Mesodermal cell (in vitro differentiated cells): ENCODE measurements at regions not wholly inside any gene's neighbourhood (a gene's known extent, or its start where the extent isn't known, plus 50 kb on each side); places are given as distances from the start of the nearest gene placed in this dataset.

Experiments
- H3K27ac ChIP-seq: 2 replicates; pipeline ENCODE4 v1.7.0; 2013; ENCODE audit warnings: mild to moderate bottlenecking, low read depth, low read length, moderate library complexity; ENCODE audit not compliant: severe bottlenecking
- H3K36me3 ChIP-seq: 2 replicates; pipeline ENCODE4 v1.7.1; 2013; ENCODE audit warnings: mild to moderate bottlenecking, low read length, moderate library complexity; ENCODE audit not compliant: control insufficient read depth, insufficient read depth
- H3K4me1 ChIP-seq: one replicate; pipeline ENCODE4 v1.7.1; 2013; ENCODE audit warnings: mild to moderate bottlenecking, low read length; ENCODE audit not compliant: insufficient read depth, control insufficient read depth, poor library complexity, severe bottlenecking
- H3K4me3 ChIP-seq: 2 replicates; pipeline ENCODE4 v1.7.0; 2013; ENCODE audit warnings: low read length, control low read depth, mild to moderate bottlenecking; ENCODE audit not compliant: insufficient read depth, poor library complexity, severe bottlenecking; ENCODE audit errors: extremely low read depth
- H3K9me3 ChIP-seq: 2 replicates; pipeline ENCODE4 v1.7.1; 2013; ENCODE audit warnings: mild to moderate bottlenecking, low read length, moderate library complexity; ENCODE audit not compliant: control insufficient read depth
- WGBS, 2 experiments: methylation state at CpG; one replicate each; pipeline ENCODE4 v1.1.5; 2013; ENCODE audit warnings: missing lambda C conversion rate in 2 of 2; ENCODE audit not compliant: insufficient coverage in 2 of 2; 5-methylcytosine and 5-hydroxymethylcytosine counted together

DNA sequence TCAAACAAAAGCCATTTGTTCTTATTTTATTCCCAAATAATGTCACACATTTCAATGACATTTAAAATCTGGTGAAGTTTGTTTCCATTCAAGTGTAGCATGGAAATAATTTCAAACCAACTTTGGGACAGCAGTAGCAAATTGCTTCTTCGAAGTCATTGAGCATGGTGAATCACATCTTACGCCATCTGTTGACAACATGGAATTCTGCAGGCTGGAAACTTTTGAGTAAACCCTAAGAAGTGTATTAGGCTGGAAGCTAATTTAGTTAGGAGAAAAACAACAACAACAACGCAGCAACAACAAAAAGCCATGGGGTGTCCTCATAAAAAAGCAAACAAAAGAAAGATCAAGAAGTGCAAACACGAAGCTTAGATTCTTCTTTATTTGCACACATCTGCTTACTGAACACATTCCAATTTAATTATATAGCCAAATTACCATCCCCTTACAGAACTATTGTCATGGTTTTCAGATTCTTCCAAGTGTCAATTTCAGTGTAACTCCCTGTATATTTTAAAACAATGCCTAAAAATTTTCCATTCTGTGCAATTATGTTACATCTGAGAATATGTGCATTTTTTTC lies 659.0 kb upstream of the CDH7 start:
- Histone ChIP-seq H3K4me1 (no peaks in the 10 kb centered on the region), H3K4me3 (no peak overlapping the region), H3K27ac (no peak overlapping the region), H3K9me3 (no peaks in the 10 kb centered on the region), H3K36me3 (no peaks in the 10 kb centered on the region)
- 13 to 15% methylated on average over 1 to 3 of the region's 4 CpGs for WGBS, 2 experiments

GRCh38 chr18:65082907-65083306 lies 667.9 kb upstream of the CDH7 start:
- no peaks in the 10 kb centered on the region for H3K4me1 ChIP-seq
- H3K27ac ChIP-seq = no peak overlapping the region
- H3K4me3 ChIP-seq = no peak overlapping the region
- H3K36me3 ChIP-seq = no peaks in the 10 kb centered on the region
- no peaks in the 10 kb centered on the region for H3K9me3 ChIP-seq
- 83 to 86% methylated on average over 4 of the region's 5 CpGs for WGBS, 2 experiments

- H3K36me3 ChIP-seq = no peaks in the 10 kb centered on the region
- H3K9me3 ChIP-seq = no peaks in the 10 kb centered on the region
- H3K27ac ChIP-seq = no peak overlapping the region
- WGBS, 2 experiments = 100% methylated on average over 1 of the region's 3 CpGs; no CpG with 5 or more reads in 1 of the 2 experiments
- no peak overlapping the region for H3K4me3 ChIP-seq
- no peaks in the 10 kb centered on the region for H3K4me1 ChIP-seq
Measured at GRCh38 chr18:65081786-65082185, 669.0 kb upstream of the CDH7 start.

DNA sequence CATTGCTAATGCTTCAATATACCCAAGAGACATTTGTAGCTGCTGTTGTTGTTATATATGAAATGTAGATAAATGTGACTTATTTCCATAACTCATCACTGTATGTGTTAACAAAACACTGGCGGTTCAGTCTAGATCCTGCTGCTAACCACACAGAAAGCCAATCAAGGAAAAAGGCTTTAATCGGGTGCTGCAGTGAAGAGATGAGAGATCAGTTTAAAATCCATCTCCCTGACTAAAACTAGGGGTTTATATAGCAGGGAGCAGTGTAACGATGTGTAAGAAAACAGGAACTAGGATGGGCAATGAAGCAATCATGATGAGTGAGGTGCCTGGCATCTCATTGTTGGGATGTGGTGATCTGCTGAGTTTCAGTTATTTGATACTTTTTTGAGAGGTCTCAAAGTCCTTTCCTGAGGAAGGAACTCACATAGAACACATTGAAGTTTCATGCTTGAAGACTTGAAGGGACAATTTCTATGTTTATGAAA lies 677.7 kb upstream of the CDH7 start:
- H3K9me3 ChIP-seq = peaks cover 9% of the 10 kb centered on the region
- 86 to 100% methylated on average over 1 to 2 of the region's 3 CpGs for whole genome bisulfite sequencing, 2 experiments
- no peaks in the 10 kb centered on the region for H3K4me1 ChIP-seq
- H3K27ac ChIP-seq = no peak overlapping the region
- H3K36me3 ChIP-seq = no peaks in the 10 kb centered on the region
- no peak overlapping the region for H3K4me3 ChIP-seq

- Histone ChIP-seq H3K4me1 (no peaks in the 10 kb centered on the region), H3K4me3 (no peak overlapping the region), H3K9me3 (no peaks in the 10 kb centered on the region), H3K27ac (no peak overlapping the region), H3K36me3 (no peaks in the 10 kb centered on the region)
- 82% methylated on average over 2 of the region's 9 CpGs; no CpG with 5 or more reads in 1 of the 2 experiments for WGBS, 2 experiments
Measured at GRCh38 chr18:65057439-65058083, 693.3 kb upstream of the CDH7 start.

- 86% methylated on average over 1 of the region's 2 CpGs; no CpG with 5 or more reads in 1 of the 2 experiments for WGBS, 2 experiments
- no peaks in the 10 kb centered on the region for H3K36me3 ChIP-seq
- no peaks in the 10 kb centered on the region for H3K9me3 ChIP-seq
- no peak overlapping the region for H3K27ac ChIP-seq
- H3K4me3 ChIP-seq = no peak overlapping the region
- no peaks in the 10 kb centered on the region for H3K4me1 ChIP-seq
Measured at GRCh38 chr18:65056575-65056974, 694.2 kb upstream of the CDH7 start.

DNA sequence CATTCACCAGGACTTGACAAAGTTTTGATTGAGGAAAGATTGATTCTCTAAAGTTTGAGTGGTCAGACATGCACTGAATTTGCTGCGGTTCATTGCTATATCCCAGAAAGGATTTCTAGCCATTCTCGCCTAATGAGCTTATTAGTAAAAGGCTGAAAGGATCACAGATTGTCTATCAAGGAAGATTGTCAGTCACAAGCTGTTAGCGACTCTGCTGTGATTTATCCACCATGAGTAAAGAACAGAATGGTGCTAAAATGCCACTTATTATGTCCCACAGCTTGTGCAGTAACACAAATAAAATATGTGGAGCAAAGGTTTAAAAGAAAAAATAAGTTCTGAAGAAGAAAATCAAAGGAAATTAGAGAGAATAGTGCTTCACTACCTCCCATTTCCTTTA lies 701.2 kb upstream of the CDH7 start:
- Histone ChIP-seq H3K36me3 (no peaks in the 10 kb centered on the region), H3K27ac (no peak overlapping the region), H3K4me1 (no peaks in the 10 kb centered on the region), H3K9me3 (no peaks in the 10 kb centered on the region), H3K4me3 (no peak overlapping the region)
- WGBS, 2 experiments = 88 to 93% methylated on average over 2 to 3 of the region's 3 CpGs

GRCh38 chr18:65039578-65039977 lies 711.2 kb upstream of the CDH7 start:
- WGBS, 2 experiments = no CpG with 5 or more reads among the region's 4 CpGs
- Histone ChIP-seq H3K4me3 (no peak overlapping the region), H3K27ac (no peak overlapping the region), H3K36me3 (no peaks in the 10 kb centered on the region), H3K4me1 (no peaks in the 10 kb centered on the region), H3K9me3 (no peaks in the 10 kb centered on the region)

- Histone ChIP-seq H3K4me3 (no peak overlapping the region), H3K36me3 (no peaks in the 10 kb centered on the region), H3K9me3 (no peaks in the 10 kb centered on the region), H3K27ac (no peak overlapping the region), H3K4me1 (no peaks in the 10 kb centered on the region)
- WGBS, 2 experiments = 100% methylated on average over 3 of the region's 3 CpGs; no CpG with 5 or more reads in 1 of the 2 experiments
Measured at GRCh38 chr18:65035701-65036100, 715.1 kb upstream of the CDH7 start.

- Histone ChIP-seq H3K4me1 (no peaks in the 10 kb centered on the region), H3K9me3 (no peaks in the 10 kb centered on the region), H3K27ac (no peak overlapping the region), H3K36me3 (no peaks in the 10 kb centered on the region), H3K4me3 (no peak overlapping the region)
- no CpG with 5 or more reads among the region's 2 CpGs for WGBS, 2 experiments
Measured at GRCh38 chr18:65025756-65026155, 725.1 kb upstream of the CDH7 start.

GRCh38 chr18:65021021-65021420 lies 729.8 kb upstream of the CDH7 start:
- H3K27ac ChIP-seq = no peak overlapping the region
- no peaks in the 10 kb centered on the region for H3K36me3 ChIP-seq
- no peak overlapping the region for H3K4me3 ChIP-seq
- WGBS, 2 experiments = 100% methylated on average over 1 of the region's 2 CpGs; no CpG with 5 or more reads in 1 of the 2 experiments
- no peaks in the 10 kb centered on the region for H3K9me3 ChIP-seq
- H3K4me1 ChIP-seq = no peaks in the 10 kb centered on the region
